DND-41 (cell line): ENCODE measurements at regions not wholly inside any gene's neighbourhood (a gene's known extent, or its start where the extent isn't known, plus 50 kb on each side); places are given as distances from the start of the nearest gene placed in this dataset.

Source experiments
- CTCF ChIP-seq: IDR thresholded peaks from 2 replicates; pipeline ENCODE4 v1.5.1; 2012; ENCODE audit warnings: borderline replicate concordance, low read length, moderate library complexity, mild to moderate bottlenecking; ENCODE audit not compliant: poor library complexity, severe bottlenecking; ENCODE audit errors: extremely low read depth
- EZH2 ChIP-seq: IDR thresholded peaks from 3 replicates; pipeline ENCODE4 v1.6.1; 2012; ENCODE audit warnings: borderline replicate concordance, low read depth, mild to moderate bottlenecking, moderate library complexity, low read length, inconsistent platforms; ENCODE audit not compliant: severe bottlenecking

GRCh38 chr3:28808068-28808467 lies 459.4 kb upstream of the AZI2 start:
- TF ChIP-seq CTCF (no peak), EZH2 (no peak)
